ENCODE measurements at regions not wholly inside any gene's neighbourhood (a gene's known extent, or its start where the extent isn't known, plus 50 kb on each side); places are given as distances from the start of the nearest gene placed in this dataset.

DNA sequence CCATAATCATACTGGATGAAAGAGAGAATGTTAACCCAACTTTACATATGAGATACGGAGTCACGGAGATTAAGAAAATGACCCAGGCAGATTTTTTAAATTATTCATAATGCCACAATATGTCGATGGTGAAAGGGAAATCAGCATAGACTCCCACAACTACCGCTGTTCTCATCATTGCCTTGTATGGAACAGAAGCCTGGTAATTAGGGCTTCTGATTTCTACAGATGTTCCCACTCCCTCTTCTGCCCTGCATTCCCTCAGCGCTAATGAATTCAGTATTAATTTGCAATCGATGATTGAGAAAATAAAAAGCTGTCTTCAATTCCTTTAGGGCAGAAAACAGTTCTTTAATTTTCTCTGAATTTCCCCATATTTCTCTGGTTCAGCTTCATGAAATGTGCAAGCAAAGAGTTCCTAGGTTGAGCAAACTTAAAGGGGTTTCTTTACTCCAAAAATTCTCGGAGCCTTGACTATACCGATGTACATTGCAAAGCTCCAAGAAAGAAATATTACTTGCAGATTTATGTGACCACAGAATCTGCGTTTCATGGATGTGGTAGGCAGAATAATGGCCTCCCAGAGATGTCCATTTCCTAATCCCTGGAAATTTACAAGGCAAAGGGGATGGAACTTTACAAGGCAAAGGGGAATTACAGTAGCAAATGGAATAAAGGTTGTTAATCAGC lies 134.9 kb upstream of the ZC3H12C start:
- no peak for TF ChIP-seq FOXM1 (IDR thresholded peaks at IDR 0.05; ENCODE audit: borderline replicate concordance, low read depth)
- TF ChIP-seq NFIC (IDR thresholded peaks at IDR 0.05), result no peak
- TF ChIP-seq EP300 (IDR thresholded peaks at IDR 0.05; ENCODE audit: borderline replicate concordance), result no peak
- no peak for TF ChIP-seq MAX (IDR thresholded peaks at IDR 0.05)
- no peak for TF ChIP-seq TAF1 (IDR thresholded peaks at IDR 0.05; ENCODE audit: low read depth)
- TF ChIP-seq CREB1 (IDR thresholded peaks at IDR 0.05; ENCODE audit: low read depth), result no peak
- TF ChIP-seq RAD21 (IDR thresholded peaks at IDR 0.05; ENCODE audit: low read depth), result no peak

Data from Ishikawa (cell line).